Keratinocyte (primary cell): ENCODE measurements at regions not wholly inside any gene's neighbourhood (a gene's known extent, or its start where the extent isn't known, plus 50 kb on each side); places are given as distances from the start of the nearest gene placed in this dataset.

ENCODE experiments used
- EZH2 ChIP-seq: IDR thresholded peaks from one replicate; pipeline ENCODE4 v1.6.1; 2012; ENCODE audit warnings: inconsistent platforms, mild to moderate bottlenecking, low read length, moderate library complexity
- TF ChIP-seq, protein P1 (sequence below), 3 experiments: IDR thresholded peaks in 1 of 3; conservative IDR thresholded peaks in 1 of 3; optimal IDR thresholded peaks in 1 of 3; 2 replicates in 2 of 3; 3 replicates in 1 of 3; pipeline versions ENCODE3 to v1.5.1; 2011; ENCODE audit warnings: low read length in 3 of 3, mild to moderate bottlenecking in 3 of 3, moderate library complexity in 2 of 3, control low read depth in 1 of 3, inconsistent platforms in 1 of 3; ENCODE audit not compliant: insufficient read depth in 2 of 3; ENCODE audit errors: extremely low read depth in 1 of 3

DNA sequence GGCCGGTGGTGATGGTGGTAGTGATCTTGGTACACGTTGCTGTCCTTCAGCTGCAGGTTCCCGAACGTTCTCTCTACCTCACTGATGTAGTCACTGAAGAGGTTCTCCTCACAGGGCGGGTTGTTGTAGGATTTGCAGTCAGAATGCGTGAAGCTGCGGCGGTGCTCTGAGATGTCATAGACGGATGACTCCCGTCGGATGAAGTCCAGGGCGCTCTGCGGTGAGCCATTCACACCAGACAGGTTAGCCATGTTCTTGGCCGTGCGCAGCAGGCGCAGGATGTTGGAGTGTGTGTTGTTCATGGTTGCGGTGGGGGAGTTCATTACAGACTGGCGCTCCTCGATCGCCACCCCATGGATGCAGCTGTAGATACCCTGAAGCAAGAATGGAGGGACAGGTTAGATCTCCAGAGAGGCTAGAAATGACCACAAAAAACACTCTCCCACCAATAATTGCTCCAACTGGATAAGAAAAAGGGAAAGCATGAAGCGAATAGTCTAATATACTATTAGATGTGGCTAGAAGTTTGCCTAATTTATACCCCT is 367.8 kb downstream of the EMP1 start:
- TF ChIP-seq, protein P1, sequence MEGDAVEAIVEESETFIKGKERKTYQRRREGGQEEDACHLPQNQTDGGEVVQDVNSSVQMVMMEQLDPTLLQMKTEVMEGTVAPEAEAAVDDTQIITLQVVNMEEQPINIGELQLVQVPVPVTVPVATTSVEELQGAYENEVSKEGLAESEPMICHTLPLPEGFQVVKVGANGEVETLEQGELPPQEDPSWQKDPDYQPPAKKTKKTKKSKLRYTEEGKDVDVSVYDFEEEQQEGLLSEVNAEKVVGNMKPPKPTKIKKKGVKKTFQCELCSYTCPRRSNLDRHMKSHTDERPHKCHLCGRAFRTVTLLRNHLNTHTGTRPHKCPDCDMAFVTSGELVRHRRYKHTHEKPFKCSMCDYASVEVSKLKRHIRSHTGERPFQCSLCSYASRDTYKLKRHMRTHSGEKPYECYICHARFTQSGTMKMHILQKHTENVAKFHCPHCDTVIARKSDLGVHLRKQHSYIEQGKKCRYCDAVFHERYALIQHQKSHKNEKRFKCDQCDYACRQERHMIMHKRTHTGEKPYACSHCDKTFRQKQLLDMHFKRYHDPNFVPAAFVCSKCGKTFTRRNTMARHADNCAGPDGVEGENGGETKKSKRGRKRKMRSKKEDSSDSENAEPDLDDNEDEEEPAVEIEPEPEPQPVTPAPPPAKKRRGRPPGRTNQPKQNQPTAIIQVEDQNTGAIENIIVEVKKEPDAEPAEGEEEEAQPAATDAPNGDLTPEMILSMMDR (optimal IDR thresholded peaks at IDR 0.05 in 1 of 3, IDR thresholded peaks at IDR 0.05 in 1 of 3, conservative IDR thresholded peaks at IDR 0.05 in 1 of 3; ENCODE audit: extremely low read depth in 1 of 3, insufficient read depth in 2 of 3, low read length in 3 of 3), result no peak
- TF ChIP-seq EZH2, result no peak
